Fibroblast of lung (primary cell): ENCODE measurements at regions not wholly inside any gene's neighbourhood (a gene's known extent, or its start where the extent isn't known, plus 50 kb on each side); places are given as distances from the start of the nearest gene placed in this dataset.
A peak's percentile ranks its signal among the peaks of the same experiment; 100 is the strongest.

Experiments used
- DNase-seq, 2 donors: peaks; one replicate each; pipeline versions ENCODE4 v3.0.0 to v3.0.0-alpha.2; 2010; ENCODE audit warnings: low read depth in 2 of 2
- H2AFZ ChIP-seq: 2 replicates; pipeline ENCODE4 v1.5.1; 2012; ENCODE audit warnings: low read length, control low read depth, inconsistent platforms
- H3K27ac ChIP-seq: 2 replicates; pipeline ENCODE4 v1.5.1; 2011; ENCODE audit warnings: low read length, control low read depth; ENCODE audit not compliant: insufficient read depth
- H3K27me3 ChIP-seq: 2 replicates; pipeline ENCODE4 v1.5.1; 2011; ENCODE audit warnings: mild to moderate bottlenecking, low read length; ENCODE audit not compliant: control insufficient read depth, insufficient read depth
- H3K36me3 ChIP-seq: 2 replicates; pipeline ENCODE4 v1.5.1; 2011; ENCODE audit warnings: low read length; ENCODE audit not compliant: control insufficient read depth, insufficient read depth
- H3K4me1 ChIP-seq: 2 replicates; pipeline ENCODE4 v1.5.1; 2011; ENCODE audit warnings: low read length; ENCODE audit not compliant: control insufficient read depth, insufficient read depth; ENCODE audit errors: extremely low read depth
- H3K4me2 ChIP-seq: 2 replicates; pipeline ENCODE4 v1.5.1; 2011; ENCODE audit warnings: low read length, control low read depth; ENCODE audit not compliant: insufficient read depth; ENCODE audit errors: extremely low read depth
- H3K4me3 ChIP-seq, 4 experiments: fragments of 200-600 bp in 1 of 4; sonication (generic) in 1 of 4; replicated peaks in 1 of 4; 2 replicates each; pipeline ENCODE4 v1.5.1; 2011 to 2016; ENCODE audit warnings: low read length in 4 of 4, low read depth in 3 of 4, mild to moderate bottlenecking in 3 of 4, control low read depth in 2 of 4, inconsistent platforms in 1 of 4, mixed read lengths in 1 of 4; ENCODE audit not compliant: insufficient read depth in 1 of 4; ENCODE audit errors: control extremely low read depth in 1 of 4
- H3K79me2 ChIP-seq: 2 replicates; pipeline ENCODE4 v1.5.1; 2012; ENCODE audit warnings: mild to moderate bottlenecking, low read length, inconsistent platforms; ENCODE audit not compliant: control insufficient read depth, insufficient read depth
- H3K9ac ChIP-seq: 2 replicates; pipeline ENCODE4 v1.5.1; 2011; ENCODE audit warnings: mild to moderate bottlenecking, low read length, control low read depth; ENCODE audit not compliant: insufficient read depth
- H3K9me3 ChIP-seq: 2 replicates; pipeline ENCODE4 v1.5.1; 2012; ENCODE audit warnings: low read depth, low read length; ENCODE audit not compliant: control insufficient read depth, insufficient read depth
- H4K20me1 ChIP-seq: 2 replicates; pipeline ENCODE4 v1.5.1; 2011; ENCODE audit warnings: low read length; ENCODE audit not compliant: control insufficient read depth, insufficient read depth; ENCODE audit errors: extremely low read depth
- EZH2 ChIP-seq: IDR thresholded peaks from 2 replicates; pipeline ENCODE4 v1.5.1; 2012; ENCODE audit warnings: low read length, control low read depth, mild to moderate bottlenecking; ENCODE audit errors: missing control alignments
- TF ChIP-seq, protein P1 (sequence below), 2 donors: IDR thresholded peaks in 1 of 2; conservative IDR thresholded peaks in 1 of 2; 1 replicate in 1 of 2; 2 replicates in 1 of 2; pipeline ENCODE4 v1.5.1; 2011 to 2012; ENCODE audit warnings: low read length in 2 of 2, control low read depth in 1 of 2, inconsistent platforms in 1 of 2, low read depth in 1 of 2, mild to moderate bottlenecking in 1 of 2

DNA sequence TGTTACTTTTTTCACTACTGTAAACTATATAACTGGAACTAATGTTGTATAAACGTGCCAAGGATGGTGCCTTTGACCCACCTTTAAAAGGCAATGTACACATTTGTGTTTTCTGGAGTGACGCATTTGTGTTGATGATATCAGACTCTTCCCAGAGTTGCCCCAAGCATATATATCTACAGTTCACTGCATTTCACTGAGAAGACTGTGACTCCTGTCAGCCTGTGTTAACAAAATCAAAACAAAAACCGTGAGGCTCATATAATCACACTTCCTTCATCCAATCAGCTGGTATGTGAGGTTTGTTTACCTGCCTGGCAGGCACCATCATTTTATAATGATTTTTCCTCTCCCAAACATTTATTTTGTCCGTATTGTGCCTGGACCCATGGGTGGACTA lies 117.6 kb upstream of the ROBO1 start:
- TF ChIP-seq, protein P1, sequence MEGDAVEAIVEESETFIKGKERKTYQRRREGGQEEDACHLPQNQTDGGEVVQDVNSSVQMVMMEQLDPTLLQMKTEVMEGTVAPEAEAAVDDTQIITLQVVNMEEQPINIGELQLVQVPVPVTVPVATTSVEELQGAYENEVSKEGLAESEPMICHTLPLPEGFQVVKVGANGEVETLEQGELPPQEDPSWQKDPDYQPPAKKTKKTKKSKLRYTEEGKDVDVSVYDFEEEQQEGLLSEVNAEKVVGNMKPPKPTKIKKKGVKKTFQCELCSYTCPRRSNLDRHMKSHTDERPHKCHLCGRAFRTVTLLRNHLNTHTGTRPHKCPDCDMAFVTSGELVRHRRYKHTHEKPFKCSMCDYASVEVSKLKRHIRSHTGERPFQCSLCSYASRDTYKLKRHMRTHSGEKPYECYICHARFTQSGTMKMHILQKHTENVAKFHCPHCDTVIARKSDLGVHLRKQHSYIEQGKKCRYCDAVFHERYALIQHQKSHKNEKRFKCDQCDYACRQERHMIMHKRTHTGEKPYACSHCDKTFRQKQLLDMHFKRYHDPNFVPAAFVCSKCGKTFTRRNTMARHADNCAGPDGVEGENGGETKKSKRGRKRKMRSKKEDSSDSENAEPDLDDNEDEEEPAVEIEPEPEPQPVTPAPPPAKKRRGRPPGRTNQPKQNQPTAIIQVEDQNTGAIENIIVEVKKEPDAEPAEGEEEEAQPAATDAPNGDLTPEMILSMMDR (conservative IDR thresholded peaks at IDR 0.05 in 1 of 2, IDR thresholded peaks at IDR 0.05 in 1 of 2; ENCODE audit: low read depth in 1 of 2, low read length in 2 of 2) = no peak
- no peak for TF ChIP-seq EZH2

DNA sequence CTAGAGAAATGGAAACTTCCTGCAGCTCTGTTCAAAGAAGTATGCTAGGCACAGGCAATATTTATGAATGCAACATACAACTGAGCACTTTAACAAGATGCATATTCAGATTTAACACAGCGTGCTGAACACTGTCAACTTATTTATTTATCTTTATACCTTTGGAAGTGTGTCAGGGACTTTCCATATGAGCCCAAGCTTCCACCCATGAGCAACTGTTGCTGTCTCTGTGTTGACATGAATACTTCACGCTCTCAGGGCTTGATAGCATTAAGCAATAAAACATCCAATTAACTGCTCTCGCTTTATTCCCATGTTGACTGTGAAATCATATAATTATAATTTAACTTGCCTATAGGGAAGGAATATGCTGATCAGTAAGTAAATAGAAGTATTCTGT lies 116.6 kb upstream of the ROBO1 start:
- no peaks in the 10 kb centered on the region for H3K36me3 ChIP-seq
- TF ChIP-seq, protein P1 (conservative IDR thresholded peaks at IDR 0.05 in 1 of 2, IDR thresholded peaks at IDR 0.05 in 1 of 2; ENCODE audit: low read depth in 1 of 2, low read length in 2 of 2) = no peak
- no peak for TF ChIP-seq EZH2
- H2AFZ ChIP-seq = no peak overlapping the region
- no peaks in the 10 kb centered on the region for H4K20me1 ChIP-seq
- no peak overlapping the region for H3K4me2 ChIP-seq
- no peak overlapping the region for H3K4me3 ChIP-seq
- H3K4me1 ChIP-seq = no peaks in the 10 kb centered on the region
- no peaks in the 10 kb centered on the region for H3K9me3 ChIP-seq
- no peaks in the 10 kb centered on the region for H3K27me3 ChIP-seq
- no peaks in the 10 kb centered on the region for H3K79me2 ChIP-seq
- H3K27ac ChIP-seq = no peak overlapping the region
- DNase-seq = no peak
- no peak overlapping the region for H3K9ac ChIP-seq

More for the DNA sequence above, 117.6 kb upstream of the ROBO1 start:
- no peak overlapping the region for H3K4me3 ChIP-seq
- no peak overlapping the region for H3K9ac ChIP-seq
- H3K36me3 ChIP-seq = no peaks in the 10 kb centered on the region
- H3K9me3 ChIP-seq = no peaks in the 10 kb centered on the region
- H3K4me2 ChIP-seq = no peak overlapping the region
- no peaks in the 10 kb centered on the region for H3K79me2 ChIP-seq
- H2AFZ ChIP-seq = no peak overlapping the region
- DNase-seq = no peak
- no peaks in the 10 kb centered on the region for H3K27me3 ChIP-seq
- no peaks in the 10 kb centered on the region for H3K4me1 ChIP-seq
- H3K27ac ChIP-seq = no peak overlapping the region
- no peaks in the 10 kb centered on the region for H4K20me1 ChIP-seq

DNA sequence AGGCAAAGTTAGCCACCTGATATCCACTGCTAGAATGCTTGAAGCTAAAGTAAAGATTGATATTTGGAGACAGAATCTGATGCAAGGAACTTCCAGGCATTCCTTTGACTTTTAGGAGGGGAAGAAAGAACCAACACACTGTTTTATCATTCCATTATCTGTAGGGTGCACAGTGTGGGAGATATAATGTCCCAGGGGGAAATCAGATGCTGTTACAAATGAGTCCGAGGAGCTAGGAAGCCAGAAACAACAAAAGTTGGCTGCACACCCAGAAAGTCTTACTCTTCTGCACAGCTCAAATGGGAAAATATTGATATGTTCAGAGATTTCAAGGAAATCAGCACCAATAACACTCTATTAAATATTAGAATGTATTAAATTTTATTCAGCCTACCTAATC lies 113.6 kb upstream of the ROBO1 start:
- Histone ChIP-seq H3K27ac (no peak overlapping the region), H4K20me1 (no peaks in the 10 kb centered on the region), H3K4me2 (no peak overlapping the region), H3K4me1 (no peaks in the 10 kb centered on the region), H3K79me2 (no peaks in the 10 kb centered on the region), H2AFZ (no peak overlapping the region), H3K27me3 (no peaks in the 10 kb centered on the region), H3K36me3 (no peaks in the 10 kb centered on the region), H3K9me3 (no peaks in the 10 kb centered on the region), H3K4me3 (no peak overlapping the region), H3K9ac (no peak overlapping the region)
- TF ChIP-seq EZH2 = no peak
- TF ChIP-seq, protein P1 (conservative IDR thresholded peaks at IDR 0.05 in 1 of 2, IDR thresholded peaks at IDR 0.05 in 1 of 2; ENCODE audit: low read depth in 1 of 2, low read length in 2 of 2) = no peak
- DNase-seq = peak in 1 of 2 donors; percentile 21
